ENCODE measurements at regions not wholly inside any gene's neighbourhood (a gene's known extent, or its start where the extent isn't known, plus 50 kb on each side); places are given as distances from the start of the nearest gene placed in this dataset.

- no peak for DNase-seq (ENCODE audit: low read depth)
- no peak overlapping the region for H3K4me3 ChIP-seq (ENCODE audit: low read depth, low read length)
- in situ Hi-C loops (cut with HindIII; ENCODE audit: low sequenced_read_pairs): no loop called here
- TF ChIP-seq CTCF (IDR thresholded peaks at IDR 0.05; ENCODE audit: low read depth, low read length, missing control alignments): no peak
Observed at GRCh38 chr4:149160370-149160769, 655.3 kb downstream of the IQCM start.

GRCh38 chr4:149158817-149159216 is 656.8 kb downstream of the IQCM start:
- DNase-seq (ENCODE audit: low read depth): no peak

GRCh38 chr4:149145803-149146202 is 669.8 kb downstream of the IQCM start:
- in situ Hi-C loops (cut with HindIII; ENCODE audit: low sequenced_read_pairs): no loop called here
- TF ChIP-seq CTCF (IDR thresholded peaks at IDR 0.05; ENCODE audit: low read depth, low read length, missing control alignments): no peak
- DNase-seq (ENCODE audit: low read depth): no peak

More at GRCh38 chr4:149158817-149159216, 656.8 kb downstream of the IQCM start:
- no peak for TF ChIP-seq CTCF (IDR thresholded peaks at IDR 0.05; ENCODE audit: low read depth, low read length, missing control alignments)
- in situ Hi-C loops (cut with HindIII; ENCODE audit: low sequenced_read_pairs): no loop called here
- H3K4me3 ChIP-seq (ENCODE audit: low read depth, low read length): no peak overlapping the region

GRCh38 chr4:149144060-149144459 is 671.6 kb downstream of the IQCM start:
- in situ Hi-C loops (cut with HindIII; ENCODE audit: low sequenced_read_pairs): no loop called here
- H3K4me3 ChIP-seq (ENCODE audit: low read depth, low read length): no peak overlapping the region
- TF ChIP-seq CTCF (IDR thresholded peaks at IDR 0.05; ENCODE audit: low read depth, low read length, missing control alignments): no peak
- no peak for DNase-seq (ENCODE audit: low read depth)

More at GRCh38 chr4:149145803-149146202, 669.8 kb downstream of the IQCM start:
- no peak overlapping the region for H3K4me3 ChIP-seq (ENCODE audit: low read depth, low read length)

- in situ Hi-C loops (cut with HindIII; ENCODE audit: low sequenced_read_pairs): no loop called here
- no peak overlapping the region for H3K4me3 ChIP-seq (ENCODE audit: low read depth, low read length)
- DNase-seq (ENCODE audit: low read depth): no peak
- no peak for TF ChIP-seq CTCF (IDR thresholded peaks at IDR 0.05; ENCODE audit: low read depth, low read length, missing control alignments)
Observed at GRCh38 chr4:149141391-149141790, 674.3 kb downstream of the IQCM start.

- no peak overlapping the region for H3K4me3 ChIP-seq (ENCODE audit: low read depth, low read length)
- no peak for DNase-seq (ENCODE audit: low read depth)
- in situ Hi-C loops (cut with HindIII; ENCODE audit: low sequenced_read_pairs): no loop called here
- no peak for TF ChIP-seq CTCF (IDR thresholded peaks at IDR 0.05; ENCODE audit: low read depth, low read length, missing control alignments)
Observed at GRCh38 chr4:149140841-149141240, 674.8 kb downstream of the IQCM start.

Measured in astrocyte of the cerebellum (primary cell).